Putamen (tissue), 1 donor: ENCODE measurements at regions not wholly inside any gene's neighbourhood (a gene's known extent, or its start where the extent isn't known, plus 50 kb on each side); places are given as distances from the start of the nearest gene placed in this dataset.
"Not testable (repeated sequence)": the region's sequence is repeated elsewhere in the genome, so short reads cannot be mapped to it uniquely, and the experiment has no call there.

Experiments used
- DNase-seq: peaks from one replicate; pipeline ENCODE4 v3.0.0-alpha.2; 2016; ENCODE audit warnings: low spot score

DNA sequence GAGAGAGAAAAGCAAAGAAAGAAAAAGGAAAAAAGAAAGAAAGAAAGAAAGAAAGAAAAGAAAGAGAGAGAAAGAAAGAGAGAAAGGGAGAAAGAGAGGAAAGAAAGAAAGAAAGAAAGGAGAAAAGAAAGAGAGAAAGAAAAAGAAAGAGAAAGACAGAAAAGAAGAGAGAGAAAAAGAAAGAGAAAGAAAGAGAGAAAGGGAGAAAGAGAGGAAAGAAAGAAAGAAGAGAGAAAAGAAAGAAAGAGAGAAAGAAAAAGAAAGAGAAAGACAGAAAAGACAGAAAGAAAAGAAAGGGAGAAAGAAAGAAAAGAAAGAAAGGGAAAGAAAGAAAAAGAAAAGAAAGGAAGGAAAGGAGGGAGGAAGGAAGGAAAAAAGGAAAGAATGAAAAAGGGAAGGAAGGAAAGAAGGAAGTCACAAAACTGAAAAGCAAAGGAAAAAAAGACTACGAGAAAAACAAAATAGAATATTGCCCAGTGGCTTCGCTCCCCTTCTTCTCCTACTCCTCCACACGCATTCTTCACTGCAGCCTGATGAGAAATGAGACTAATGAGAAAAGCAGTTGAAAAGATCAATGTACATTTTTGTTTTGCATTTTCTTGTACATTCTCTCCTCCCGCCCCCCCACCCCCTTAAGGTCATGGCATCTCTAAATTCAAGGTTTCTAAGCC is 170.0 kb downstream of the SOD2 start:
- DNase-seq = no peak

DNA sequence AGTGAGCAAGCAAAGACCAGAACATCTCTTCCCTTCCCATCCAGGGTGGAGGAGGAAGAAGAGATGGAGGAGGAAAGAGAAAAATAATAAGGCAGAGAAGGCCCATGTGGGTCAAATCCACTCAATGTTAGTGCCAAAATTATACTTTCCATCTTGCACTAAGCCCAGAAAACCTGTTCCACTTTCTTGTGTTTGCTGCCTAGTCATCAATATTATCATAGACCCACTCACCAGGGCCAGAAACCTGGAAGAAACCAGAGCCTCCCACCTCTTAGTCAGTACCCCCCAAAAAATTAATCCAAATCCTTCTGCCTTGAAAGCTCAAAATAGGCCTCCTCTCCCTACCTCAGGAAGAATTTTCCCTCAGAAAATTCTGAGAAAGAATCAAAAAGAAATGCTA is 171.1 kb downstream of the SOD2 start:
- DNase-seq = no peak

DNA sequence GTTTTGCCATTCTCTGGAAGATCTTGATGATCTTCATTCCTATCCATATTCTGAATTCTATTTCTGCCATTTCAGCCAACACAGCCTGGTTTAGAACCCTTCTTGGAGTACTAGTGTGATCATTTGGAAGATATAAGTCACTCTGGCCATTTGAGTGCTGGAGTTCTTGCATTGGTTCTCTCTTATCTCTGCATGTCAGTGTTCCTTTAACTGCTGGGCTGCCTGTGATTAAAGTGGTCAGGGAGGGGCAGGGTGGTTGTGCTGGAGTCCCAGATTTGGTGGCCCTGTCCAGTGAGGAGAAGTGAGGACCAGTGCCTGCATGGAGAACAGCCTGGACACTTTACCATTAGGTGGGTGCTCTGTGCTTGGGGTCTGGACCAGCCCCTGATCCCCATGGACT is 173.0 kb downstream of the SOD2 start:
- DNase-seq = no peak

DNA sequence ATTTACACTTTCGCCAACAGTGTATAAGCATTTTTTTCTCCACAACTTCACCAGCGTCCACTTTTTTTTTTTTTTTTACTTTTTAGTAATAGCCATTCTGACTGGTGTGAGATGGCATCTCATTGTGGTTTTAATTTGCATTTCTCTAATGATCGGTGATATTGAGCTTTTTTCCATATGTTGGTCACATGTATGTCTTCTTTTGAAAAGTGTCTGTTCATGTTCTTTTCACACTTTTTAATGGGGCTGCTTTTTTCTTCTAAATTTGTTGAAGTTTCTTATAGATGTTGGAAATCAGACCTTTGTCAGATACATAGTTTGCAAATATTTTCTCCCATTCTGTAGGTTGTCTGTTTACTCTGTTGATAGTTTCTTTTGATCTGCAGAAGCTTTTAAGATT is 177.2 kb downstream of the SOD2 start:
- DNase-seq = not testable (repeated sequence)

DNA sequence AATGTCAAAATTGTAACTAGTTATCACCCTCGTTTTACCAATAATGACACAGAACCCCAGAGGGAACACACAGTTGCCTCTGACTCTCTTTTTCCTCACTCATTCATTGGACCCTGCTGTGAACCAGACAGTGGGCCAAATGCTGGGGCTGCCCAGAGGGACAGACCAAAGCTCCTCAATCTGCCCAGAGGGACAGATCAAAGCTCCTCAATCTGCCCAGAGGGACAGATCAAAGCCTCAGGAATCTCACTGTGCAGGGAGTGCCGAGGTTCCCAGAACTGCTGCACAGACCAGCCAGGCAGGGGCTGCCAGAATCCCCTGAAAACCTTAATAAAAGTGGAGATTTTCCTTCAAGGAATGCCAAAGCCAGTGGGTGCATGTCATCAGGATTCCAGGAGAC is 179.1 kb downstream of the SOD2 start:
- no peak for DNase-seq

DNA sequence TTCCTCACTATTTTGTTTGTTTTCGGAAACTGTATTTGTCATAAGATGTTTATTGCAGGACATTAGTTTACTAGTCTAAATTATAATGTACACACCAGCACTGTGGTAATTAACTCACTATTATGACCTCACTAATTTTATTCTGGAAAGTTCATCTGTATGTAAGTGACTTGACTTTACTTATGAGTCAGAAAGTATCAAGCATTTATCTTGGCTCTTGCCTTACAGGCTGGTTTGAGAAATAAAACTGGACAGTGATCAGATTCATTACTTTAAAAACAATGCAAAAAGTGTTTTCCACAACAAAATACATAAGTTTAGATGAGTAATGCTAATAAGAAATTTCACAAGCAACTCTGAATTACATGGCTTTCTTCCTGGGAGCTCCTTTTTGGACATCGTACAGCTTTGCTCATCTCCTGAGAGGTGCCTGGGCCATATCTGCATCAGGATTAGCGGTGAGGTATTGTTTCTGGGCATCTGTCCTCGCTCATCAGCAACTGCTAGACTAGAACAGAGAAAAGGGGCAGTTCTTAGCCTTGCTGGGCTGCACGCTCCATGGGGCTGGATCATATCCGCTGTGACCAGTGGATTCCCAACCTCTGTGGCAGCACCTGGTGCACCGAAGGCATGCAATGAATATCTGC is 179.8 kb downstream of the SOD2 start:
- no peak for DNase-seq

DNA sequence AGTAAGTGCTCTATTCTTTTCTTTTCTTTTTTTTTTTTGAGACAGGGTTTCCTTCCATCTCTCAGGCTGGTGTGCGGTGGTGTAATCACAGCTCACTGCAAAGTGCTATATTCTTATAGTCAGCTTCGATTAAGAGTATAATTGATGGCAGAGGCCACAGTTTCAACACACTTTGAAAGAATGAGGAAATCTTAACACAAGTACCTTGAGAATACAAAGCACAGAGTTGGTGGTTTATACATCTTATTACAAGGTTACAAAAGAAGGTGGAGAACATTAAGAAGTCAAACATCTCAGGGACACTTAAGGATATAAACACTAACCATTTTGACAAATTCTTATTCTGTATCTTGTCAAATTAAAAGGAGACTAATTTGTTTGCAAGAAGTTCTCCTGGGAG is 180.5 kb downstream of the SOD2 start:
- DNase-seq = no peak

DNA sequence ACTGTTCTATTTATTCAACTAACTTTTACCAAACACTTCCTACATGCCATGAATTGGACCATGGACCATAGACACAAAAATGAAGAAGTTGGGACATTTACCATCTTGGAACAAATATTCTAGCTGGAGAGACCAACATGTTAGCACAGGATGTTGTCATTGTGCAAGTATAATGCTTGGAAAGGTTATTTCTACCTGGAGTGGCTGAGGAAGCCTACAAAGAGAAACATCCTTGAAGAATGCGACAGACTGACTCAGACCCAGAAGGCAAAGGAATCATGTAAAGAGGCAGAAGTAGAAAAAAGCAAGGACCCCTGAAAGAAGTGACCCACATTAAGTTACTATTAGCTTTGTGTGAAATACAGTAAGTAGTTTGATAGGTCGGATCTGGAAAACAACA is 180.9 kb downstream of the SOD2 start:
- DNase-seq = no peak

DNA sequence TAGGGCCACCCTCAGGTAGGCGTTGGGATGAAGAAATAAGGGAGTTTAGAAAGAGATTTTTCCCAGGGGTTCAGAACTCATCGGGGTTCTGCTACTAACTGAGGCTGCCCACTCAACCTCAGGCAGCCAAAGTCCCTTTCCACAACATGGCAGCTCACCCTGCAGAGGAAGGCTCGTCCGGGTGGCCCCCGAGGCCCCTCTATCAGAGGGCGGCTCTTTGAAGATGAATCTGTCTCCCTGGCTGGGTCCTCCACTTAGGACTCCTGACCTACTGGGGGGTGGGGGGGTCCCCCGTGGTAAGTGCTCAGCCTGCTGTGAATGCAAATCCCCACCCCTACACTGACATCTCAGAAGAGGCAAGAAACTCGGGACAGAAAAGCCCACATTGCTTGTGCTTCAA is 182.9 kb downstream of the SOD2 start:
- DNase-seq = no peak

DNA sequence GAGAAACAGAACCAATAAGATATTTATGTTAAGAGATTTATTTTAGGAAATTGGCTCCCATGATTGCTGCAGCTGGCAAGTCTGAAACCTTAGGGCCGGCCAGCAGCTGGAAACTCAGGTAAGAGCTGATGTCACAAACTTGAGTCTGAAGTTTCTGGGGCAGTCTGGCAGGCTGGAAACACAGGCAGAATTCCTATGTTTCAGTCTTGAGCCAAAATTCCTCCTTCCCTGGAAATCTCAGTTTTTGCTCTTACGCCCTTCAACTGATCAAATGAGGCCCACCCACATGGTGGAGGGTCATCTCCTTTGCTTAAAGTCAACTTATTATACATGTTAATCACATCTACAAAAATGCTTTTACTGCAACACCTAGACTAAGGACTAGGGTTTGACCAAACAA is 184.1 kb downstream of the SOD2 start:
- no peak for DNase-seq

DNA sequence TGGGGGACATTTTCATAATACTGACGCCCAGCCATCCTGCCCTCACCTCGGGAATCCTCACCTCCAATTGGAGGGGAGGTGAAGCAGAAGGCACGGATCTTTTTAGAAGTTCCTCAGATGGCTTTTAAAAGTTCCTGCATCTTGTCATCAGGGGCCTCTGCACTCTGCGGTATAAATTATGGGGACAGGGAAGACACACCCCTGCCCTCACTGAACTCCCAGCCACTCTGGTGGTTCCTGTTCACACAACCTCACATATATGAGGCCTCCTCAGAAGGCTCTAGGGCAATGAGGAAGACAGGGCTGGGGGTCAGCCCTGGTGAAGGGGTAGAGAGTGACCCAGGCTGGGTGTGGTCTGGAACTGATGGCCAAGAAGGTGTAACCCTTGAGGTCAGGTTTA is 187.0 kb downstream of the SOD2 start:
- no peak for DNase-seq

DNA sequence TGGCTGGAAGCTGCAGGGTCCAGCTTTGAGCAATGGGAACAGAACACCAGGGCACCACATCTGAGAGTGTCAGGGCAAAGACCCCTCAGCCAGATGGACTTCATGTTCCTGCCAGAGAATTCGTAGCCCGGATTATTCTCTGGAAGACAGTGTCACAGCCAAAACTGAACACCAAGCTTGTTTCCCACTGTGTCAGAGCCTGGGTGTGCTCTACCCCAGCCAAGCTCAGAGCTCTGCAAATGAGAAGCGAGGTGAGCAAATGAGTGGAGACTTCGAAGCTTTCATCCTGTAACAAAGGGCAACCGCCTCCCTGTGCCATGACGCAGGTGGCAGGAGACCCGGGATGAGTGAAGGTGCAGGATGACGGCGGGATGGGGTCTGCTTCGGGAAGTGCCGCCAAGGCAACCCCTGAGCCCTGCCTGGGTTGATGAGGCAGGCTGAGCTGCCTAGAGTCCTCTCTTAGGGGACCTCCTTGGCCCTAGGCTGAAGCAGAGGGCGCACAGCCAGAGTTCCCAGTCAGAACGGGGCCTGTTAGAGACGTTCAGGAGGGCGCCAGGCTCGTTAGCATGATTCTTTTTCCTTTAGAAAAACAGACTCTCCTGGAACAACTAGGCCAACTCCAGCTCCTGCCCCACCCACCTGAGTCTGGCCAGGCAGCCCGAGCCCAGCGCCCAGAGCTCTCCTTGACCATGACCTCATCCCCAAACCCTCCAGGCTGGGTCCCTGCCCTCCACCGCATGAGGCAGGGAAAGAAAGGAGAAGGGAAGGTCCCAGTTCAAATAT is 187.7 kb downstream of the SOD2 start:
- no peak for DNase-seq

DNA sequence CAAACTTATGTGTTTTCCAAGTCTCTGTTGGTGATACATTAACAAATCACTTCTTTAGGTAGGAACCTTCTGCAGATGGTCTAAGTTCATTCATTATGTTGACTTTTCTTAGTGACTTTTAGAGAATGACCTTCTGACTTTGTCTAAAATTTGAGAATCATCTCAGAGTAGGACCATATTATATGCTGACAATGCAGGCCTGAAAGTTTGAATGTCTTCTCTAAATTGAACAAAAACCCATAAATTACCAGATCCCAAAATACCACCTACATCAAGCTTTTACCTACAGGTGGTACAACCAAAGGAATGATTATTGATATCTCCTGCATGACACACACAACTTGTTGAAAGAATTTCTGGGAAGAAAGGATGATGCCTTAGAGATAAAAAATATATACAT is 191.5 kb downstream of the SOD2 start:
- no peak for DNase-seq

DNA sequence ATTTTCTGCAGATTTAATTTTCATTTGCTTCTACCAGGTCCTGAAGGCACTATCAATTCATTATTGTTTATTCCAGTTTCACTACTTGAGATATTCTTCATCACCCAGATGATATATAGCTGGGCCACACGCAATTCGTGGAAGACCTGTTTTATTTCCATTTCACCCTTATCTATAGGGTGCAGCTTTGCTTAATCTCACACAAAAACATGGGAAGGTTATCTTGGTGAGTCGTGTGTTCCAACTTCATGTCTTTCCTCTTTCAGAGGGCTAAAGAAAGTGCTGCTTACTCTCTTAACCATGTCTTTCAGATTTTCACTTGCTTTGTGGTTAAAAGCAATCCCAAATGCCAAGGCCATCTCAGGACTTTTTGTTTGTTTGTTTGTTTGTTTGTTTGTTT is 194.0 kb downstream of the SOD2 start:
- DNase-seq = no peak

DNA sequence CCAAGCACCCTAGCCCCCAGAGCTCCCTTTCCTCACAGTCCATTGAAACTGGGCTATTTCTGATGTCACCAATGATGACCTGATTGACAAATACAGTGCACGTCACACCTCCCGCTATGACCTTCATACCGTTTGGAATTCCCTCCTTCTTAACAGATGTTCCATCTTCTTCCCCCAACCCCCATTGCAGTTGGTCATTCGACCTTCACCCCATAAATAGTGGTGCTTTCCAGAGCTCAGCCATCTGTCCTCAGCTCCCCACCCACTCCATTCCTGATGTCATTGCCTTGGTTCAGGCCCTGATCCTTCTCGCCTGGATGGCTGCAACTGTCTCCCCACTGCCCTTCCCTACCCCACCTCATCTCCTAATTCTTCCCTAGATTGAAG is 198.5 kb downstream of the SOD2 start:
- DNase-seq = no peak

DNA sequence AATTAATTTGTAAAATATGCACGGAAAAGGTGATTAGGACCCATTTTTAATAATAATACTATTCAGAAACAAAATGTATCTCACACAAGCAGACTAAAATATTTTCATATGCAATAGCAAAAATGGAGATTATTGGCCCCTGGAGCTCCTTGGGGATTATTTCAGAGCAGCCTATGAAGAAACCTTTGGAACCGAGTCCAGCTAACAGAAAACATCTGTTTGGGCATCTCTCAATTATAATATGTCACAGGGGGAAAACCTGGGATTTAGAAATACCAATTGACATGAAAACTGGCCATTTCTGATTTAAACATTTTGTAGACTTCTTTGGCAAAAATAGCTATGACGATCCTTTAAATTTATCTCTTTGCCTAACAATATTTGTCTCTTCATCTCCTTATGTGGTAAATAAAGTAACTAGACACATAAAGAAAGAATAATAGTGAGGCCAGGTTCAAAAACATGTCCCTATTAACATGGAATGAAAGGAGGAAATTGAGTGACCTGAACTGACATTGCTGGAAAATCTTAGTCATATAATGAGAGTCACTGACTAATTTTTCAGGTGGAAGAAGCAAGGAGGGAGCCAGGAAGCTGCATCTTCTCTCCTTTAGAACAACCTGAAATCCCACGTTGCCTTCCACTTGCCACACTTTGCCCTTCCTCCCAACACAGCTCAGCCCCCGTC is 199.0 kb downstream of the SOD2 start:
- DNase-seq = no peak

DNA sequence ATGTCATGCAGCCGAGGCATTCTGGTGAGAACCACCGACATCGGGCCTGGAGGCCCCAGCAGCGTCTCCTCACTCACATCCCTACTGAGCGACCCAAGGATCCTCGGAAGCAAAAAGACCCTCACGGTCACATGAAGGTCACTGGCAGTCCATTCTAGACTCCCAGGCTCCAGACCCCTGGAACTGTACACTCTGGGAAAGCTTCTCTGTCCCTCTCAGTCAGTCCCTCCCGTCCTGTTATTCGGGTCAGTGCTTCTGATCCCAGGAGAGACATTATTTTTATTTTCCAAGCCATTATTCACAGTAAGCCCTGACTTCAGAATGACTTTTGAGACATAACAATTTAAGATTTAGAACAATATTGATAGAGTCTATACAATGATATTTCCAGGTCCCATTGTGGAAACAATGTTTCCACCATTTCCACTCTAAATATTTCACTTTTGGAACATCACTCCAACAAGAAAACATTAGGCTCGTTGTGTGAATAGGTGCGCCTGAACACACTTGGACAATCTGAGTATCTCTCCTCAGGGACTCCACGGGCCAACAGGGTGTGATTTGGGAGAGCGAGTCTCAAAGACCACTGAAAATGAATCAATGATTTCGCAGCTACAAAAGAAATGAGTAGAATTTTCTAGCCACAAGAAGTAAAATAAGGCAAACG is 199.7 kb downstream of the SOD2 start:
- DNase-seq = no peak

DNA sequence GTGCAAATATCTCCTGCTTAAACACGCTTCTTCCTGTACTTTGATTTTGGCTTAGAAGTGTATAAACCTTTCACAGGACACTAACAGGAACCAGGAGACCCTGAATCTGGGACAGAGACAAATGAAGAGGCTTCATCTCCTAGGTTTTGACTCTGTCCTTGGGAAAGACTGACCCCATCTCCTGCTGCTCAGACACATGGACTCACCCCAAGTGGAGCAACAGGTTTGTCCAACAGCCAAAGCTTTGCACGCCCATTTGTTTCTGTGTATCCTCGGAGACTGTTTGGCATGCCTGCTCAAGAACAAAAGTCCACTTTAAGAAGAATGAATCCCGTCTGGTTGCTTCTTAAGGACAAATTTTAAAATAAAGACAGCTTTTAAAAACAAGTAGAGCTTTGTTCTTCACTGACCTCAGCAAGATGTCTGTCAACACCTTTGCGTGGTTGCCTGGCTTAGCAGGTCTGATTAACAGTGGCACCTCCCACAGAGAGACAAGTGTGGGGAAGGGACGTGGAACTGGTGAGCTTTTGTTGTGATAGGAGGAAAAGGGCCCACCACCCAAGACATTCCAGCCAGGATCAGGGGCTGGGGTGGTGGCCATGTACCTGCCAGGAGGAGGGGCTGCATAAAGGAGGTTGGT is 202.6 kb downstream of the SOD2 start:
- DNase-seq = no peak

DNA sequence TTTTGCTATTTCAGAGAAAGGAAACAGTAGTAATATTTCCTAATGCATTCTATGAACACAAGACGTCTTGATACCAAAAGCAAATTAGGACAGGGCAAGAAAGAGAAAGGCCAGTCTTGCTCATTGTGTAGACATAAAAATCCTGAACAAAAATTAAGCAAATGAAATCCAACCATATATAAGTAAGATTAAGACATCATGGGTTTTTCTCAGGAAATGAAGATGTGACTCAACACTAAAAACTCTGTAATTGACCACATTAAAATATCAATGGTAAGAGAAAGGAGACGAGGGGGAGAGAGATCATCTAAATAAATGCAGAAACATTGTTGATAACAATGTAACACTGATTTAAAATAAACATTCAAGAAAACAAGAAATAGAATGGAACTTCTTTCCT is 205.4 kb downstream of the SOD2 start:
- DNase-seq = no peak

DNA sequence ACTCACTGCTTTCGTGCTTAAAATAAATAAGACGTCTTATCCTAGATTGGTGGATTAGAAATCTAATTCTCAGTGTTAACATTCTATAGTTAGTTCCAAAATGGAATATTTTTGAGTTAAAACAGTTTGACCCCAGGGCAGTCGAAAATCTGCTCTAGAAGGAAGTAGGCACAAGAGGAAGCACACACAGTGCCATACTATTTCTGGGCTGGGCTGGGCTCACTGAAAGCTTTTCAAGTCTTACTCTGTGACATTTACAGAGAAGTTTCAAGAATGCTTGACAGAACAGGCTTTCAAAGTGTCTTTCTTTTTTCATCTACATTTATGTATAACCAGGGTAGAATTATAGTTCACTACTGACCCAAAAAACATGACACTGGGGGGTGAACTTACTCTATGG is 209.8 kb downstream of the SOD2 start:
- no peak for DNase-seq

DNA sequence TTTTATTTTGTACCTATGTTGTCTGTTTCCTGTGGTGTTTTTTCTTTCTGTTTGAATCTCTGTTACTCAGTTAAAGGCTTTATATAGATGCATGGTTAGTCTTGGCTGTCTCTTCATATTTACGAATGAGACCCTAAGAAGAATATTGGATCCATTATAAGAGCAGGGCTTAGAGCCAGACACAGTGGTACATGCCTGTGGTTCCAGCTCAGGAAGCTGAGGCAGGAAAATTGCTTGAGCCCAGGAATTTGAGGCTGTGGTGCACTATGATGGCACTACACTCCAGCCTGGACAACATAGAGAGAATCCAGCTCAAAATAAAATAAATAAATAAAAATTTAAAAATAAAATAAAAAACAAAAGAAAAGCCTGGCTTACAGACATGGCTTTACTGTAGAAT is 211.1 kb downstream of the SOD2 start:
- no peak for DNase-seq

DNA sequence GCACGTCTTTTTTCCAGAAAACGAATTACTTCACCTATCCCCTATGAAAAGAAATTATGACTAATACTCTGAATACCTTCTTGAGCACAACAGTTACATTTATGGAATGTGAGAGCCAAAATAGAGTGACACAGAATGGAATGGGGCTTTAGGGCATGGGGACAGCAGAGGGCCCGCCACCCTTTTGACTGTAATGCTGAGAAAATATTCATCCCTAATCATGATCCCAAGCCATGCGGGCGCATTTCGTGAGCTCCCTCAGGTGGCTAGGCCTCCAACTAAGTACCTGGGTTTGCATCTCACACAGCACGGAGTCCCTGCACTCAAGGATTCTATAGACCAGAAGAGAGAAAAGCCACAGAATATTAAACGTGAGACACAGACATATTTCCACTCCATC is 212.6 kb downstream of the SOD2 start:
- DNase-seq = no peak
